ENCODE measurements at regions not wholly inside any gene's neighbourhood (a gene's known extent, or its start where the extent isn't known, plus 50 kb on each side); places are given as distances from the start of the nearest gene placed in this dataset.

DNA sequence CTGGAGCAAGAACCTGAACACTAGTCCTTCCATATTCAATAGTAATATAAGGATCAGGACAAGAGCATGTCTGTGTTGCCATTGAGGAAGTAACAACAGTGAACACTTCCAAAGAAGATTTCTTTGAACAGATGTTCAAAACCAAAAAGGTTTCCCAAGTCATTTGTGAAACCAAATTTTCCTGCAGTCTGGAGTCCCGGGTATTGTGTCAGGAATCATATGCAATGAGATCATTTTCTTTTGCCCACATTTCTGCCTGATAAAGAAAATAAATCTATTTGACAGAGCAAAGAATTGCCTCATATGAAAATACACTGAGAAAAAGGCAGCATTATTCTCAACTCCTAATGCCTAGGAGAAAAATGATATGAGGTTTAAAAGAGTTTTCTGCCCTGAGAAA is 151.7 kb downstream of the SNX18 start:
- Histone ChIP-seq H3K9me3 (ENCODE audit: control insufficient read depth in 1 of 2, low read length in 2 of 2) (peaks cover 0 to 6% of the 10 kb centered on the region in 2 donors), H3K4me3 (ENCODE audit: low read depth in 1 of 2, low read length in 2 of 2) (no peak overlapping the region), H3K4me1 (ENCODE audit: control insufficient read depth in 1 of 2, insufficient read depth in 2 of 2, low read length in 2 of 2) (peaks cover 0 to 7% of the 10 kb centered on the region in 2 donors), H3K27ac (ENCODE audit: low read length) (no peak overlapping the region), H3K27me3 (ENCODE audit: low read depth, low read length) (no peaks in the 10 kb centered on the region), H3K36me3 (ENCODE audit: control insufficient read depth in 1 of 2, insufficient read depth in 2 of 2, low read length in 2 of 2) (no peaks in the 10 kb centered on the region)

DNA sequence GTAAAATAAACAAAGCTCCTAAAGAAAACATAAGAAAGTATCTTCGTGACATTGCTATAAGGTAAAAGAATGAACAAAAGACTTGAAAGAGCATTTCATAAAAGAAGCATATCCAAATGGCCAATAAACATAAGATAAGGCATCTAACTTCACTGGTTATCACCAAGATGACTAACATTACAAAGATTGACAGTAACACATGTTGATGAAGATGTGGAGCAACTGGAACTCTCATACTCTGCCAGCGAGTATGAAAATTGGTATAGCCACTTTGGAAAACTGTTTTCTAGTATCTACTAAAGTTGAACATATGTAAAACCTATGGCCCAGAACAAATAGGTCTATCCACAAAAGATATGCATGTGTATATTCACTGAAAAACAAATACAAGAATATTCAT is 150.5 kb downstream of the SNX18 start:
- Histone ChIP-seq H3K27ac (ENCODE audit: low read length) (no peak overlapping the region), H3K9me3 (ENCODE audit: control insufficient read depth in 1 of 2, low read length in 2 of 2) (peaks cover 0 to 6% of the 10 kb centered on the region in 2 donors), H3K36me3 (ENCODE audit: control insufficient read depth in 1 of 2, insufficient read depth in 2 of 2, low read length in 2 of 2) (no peaks in the 10 kb centered on the region), H3K4me3 (ENCODE audit: low read depth in 1 of 2, low read length in 2 of 2) (no peak overlapping the region), H3K27me3 (ENCODE audit: low read depth, low read length) (no peaks in the 10 kb centered on the region), H3K4me1 (ENCODE audit: control insufficient read depth in 1 of 2, insufficient read depth in 2 of 2, low read length in 2 of 2) (peaks cover 0 to 7% of the 10 kb centered on the region in 2 donors)

DNA sequence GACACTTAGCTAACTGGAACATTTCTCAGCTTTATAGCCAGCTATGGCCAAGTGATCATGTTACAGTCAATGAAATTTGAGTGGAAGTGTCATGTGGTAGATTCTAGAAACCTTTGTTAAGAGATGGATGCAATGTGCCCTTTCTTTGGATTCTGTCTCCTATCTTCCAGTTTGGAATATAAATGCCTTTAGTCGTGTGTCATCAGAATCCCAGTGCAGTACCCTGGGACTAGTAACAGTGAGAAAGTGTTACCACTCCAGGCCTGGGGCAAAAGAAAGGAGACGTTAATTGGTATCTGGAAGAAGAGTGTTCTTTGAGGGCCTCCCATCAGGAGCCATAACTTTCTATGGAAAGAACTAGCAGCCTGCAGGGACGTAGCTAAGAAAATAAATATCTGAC is 149.6 kb downstream of the SNX18 start:
- Histone ChIP-seq H3K27ac (ENCODE audit: low read length) (no peak overlapping the region), H3K27me3 (ENCODE audit: low read depth, low read length) (no peaks in the 10 kb centered on the region), H3K36me3 (ENCODE audit: control insufficient read depth in 1 of 2, insufficient read depth in 2 of 2, low read length in 2 of 2) (no peaks in the 10 kb centered on the region), H3K4me1 (ENCODE audit: control insufficient read depth in 1 of 2, insufficient read depth in 2 of 2, low read length in 2 of 2) (peaks cover 0 to 6% of the 10 kb centered on the region in 2 donors), H3K4me3 (ENCODE audit: low read depth in 1 of 2, low read length in 2 of 2) (no peak overlapping the region), H3K9me3 (ENCODE audit: control insufficient read depth in 1 of 2, low read length in 2 of 2) (peaks cover 0 to 6% of the 10 kb centered on the region in 2 donors)

GRCh38 chr5:54663866-54664265 is 146.3 kb downstream of the SNX18 start:
- no peak overlapping the region for H3K27ac ChIP-seq (ENCODE audit: low read length)
- H3K9me3 ChIP-seq (ENCODE audit: control insufficient read depth in 1 of 2, low read length in 2 of 2): peaks cover 0 to 6% of the 10 kb centered on the region in 2 donors
- H3K4me3 ChIP-seq (ENCODE audit: low read depth in 1 of 2, low read length in 2 of 2): no peak overlapping the region
- peaks cover 0 to 5% of the 10 kb centered on the region in 2 donors for H3K4me1 ChIP-seq (ENCODE audit: control insufficient read depth in 1 of 2, insufficient read depth in 2 of 2, low read length in 2 of 2)
- H3K36me3 ChIP-seq (ENCODE audit: control insufficient read depth in 1 of 2, insufficient read depth in 2 of 2, low read length in 2 of 2): no peaks in the 10 kb centered on the region
- H3K27me3 ChIP-seq (ENCODE audit: low read depth, low read length): no peaks in the 10 kb centered on the region

DNA sequence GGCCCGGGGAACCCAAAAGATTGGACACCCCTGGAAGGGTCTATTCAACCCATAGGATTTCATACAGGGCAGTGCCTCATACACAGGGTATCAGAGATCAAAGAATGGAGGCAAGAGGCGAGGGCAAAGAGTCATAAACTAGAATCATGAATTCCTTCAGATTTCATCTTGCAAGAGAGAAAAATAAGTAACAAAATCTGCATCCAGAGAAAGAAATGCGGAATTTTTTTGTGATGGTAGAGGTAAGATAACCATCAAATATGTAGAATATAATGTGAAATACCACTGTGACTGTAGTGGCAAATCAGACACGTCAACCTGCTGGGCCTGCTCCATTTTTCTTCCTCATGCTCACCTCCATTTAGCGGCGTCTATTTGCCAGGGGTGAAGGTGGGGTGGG is 143.6 kb downstream of the SNX18 start:
- Histone ChIP-seq H3K27ac (ENCODE audit: low read length) (no peak overlapping the region), H3K4me3 (ENCODE audit: low read depth in 1 of 2, low read length in 2 of 2) (no peak overlapping the region), H3K4me1 (ENCODE audit: control insufficient read depth in 1 of 2, insufficient read depth in 2 of 2, low read length in 2 of 2) (peaks cover 3 to 10% of the 10 kb centered on the region in 2 donors), H3K9me3 (ENCODE audit: control insufficient read depth in 1 of 2, low read length in 2 of 2) (no peaks in the 10 kb centered on the region), H3K36me3 (ENCODE audit: control insufficient read depth in 1 of 2, insufficient read depth in 2 of 2, low read length in 2 of 2) (no peaks in the 10 kb centered on the region), H3K27me3 (ENCODE audit: low read depth, low read length) (no peaks in the 10 kb centered on the region)

DNA sequence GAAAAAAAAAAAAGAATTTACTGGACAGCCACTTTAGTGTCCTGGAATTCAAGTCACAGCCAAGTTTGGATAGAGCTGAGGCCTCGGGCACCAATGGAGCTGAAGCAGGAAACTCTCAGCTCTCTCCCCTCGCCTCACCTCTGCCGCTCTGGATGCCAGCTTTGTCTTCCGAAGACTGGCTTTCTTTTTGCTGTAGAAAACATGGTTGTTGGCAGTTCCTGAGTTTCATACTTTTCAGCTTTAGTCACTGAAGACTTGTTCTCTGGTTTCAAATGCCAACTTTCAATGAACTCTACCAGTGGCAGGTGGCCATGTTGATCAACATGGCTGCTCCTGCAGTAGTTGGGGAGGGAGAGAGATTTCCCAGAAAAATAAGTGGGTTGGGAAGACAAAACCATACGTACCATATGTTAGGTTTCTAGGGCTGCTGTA is 142.2 kb downstream of the SNX18 start:
- H3K9me3 ChIP-seq (ENCODE audit: control insufficient read depth in 1 of 2, low read length in 2 of 2): no peaks in the 10 kb centered on the region
- H3K4me1 ChIP-seq (ENCODE audit: control insufficient read depth in 1 of 2, insufficient read depth in 2 of 2, low read length in 2 of 2): peaks cover 6 to 14% of the 10 kb centered on the region in 2 donors
- H3K36me3 ChIP-seq (ENCODE audit: control insufficient read depth in 1 of 2, insufficient read depth in 2 of 2, low read length in 2 of 2): no peaks in the 10 kb centered on the region
- H3K27me3 ChIP-seq (ENCODE audit: low read depth, low read length): no peaks in the 10 kb centered on the region
- H3K4me3 ChIP-seq (ENCODE audit: low read depth in 1 of 2, low read length in 2 of 2): no peak overlapping the region
- H3K27ac ChIP-seq (ENCODE audit: low read length): no peak overlapping the region

DNA sequence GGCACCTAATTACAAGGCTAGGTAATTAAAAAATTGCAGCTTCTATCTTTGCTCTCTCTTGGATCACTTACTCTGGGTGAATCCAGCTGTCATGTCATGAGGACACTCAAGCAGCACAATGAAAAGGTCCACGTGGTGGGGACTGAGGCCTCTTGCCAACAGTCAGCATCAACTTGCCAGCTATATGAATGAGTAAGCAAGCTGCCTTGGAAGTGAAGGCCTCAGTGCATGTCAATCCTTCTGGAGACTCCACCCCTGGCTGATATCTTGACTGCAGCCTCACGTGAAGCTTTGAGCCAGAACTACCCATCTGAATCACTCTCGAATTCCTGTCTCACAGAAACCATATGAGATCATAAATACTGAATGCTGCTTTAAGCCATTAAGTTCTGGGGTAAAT is 140.5 kb downstream of the SNX18 start:
- Histone ChIP-seq H3K36me3 (ENCODE audit: control insufficient read depth in 1 of 2, insufficient read depth in 2 of 2, low read length in 2 of 2) (no peaks in the 10 kb centered on the region), H3K4me3 (ENCODE audit: low read depth in 1 of 2, low read length in 2 of 2) (no peak overlapping the region), H3K9me3 (ENCODE audit: control insufficient read depth in 1 of 2, low read length in 2 of 2) (no peaks in the 10 kb centered on the region), H3K27ac (ENCODE audit: low read length) (no peak overlapping the region), H3K27me3 (ENCODE audit: low read depth, low read length) (no peaks in the 10 kb centered on the region), H3K4me1 (ENCODE audit: control insufficient read depth in 1 of 2, insufficient read depth in 2 of 2, low read length in 2 of 2) (peaks cover 6 to 14% of the 10 kb centered on the region in 2 donors)

DNA sequence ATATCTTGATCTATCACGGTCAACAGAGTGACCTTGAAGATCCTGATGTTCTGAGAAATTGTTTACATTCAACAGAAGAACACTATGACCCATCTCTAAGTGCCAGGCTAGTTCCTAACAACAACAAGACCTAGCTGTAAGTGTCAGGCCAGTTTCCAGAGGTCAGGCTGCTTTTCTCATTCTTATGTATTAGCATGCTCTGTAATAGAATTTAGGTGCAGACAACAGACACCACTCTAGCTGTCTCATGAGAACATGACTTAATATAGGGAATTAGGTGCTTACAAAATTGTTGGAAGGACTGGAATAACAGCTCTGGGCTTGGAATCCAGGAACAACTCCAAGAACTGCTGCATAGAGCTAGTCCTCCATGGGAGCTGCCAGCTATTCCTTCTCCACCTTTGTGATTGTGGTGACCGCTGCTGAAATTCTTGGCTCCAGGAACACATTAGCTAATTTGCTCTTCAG is 138.7 kb downstream of the SNX18 start:
- H3K36me3 ChIP-seq (ENCODE audit: control insufficient read depth in 1 of 2, insufficient read depth in 2 of 2, low read length in 2 of 2): no peaks in the 10 kb centered on the region
- H3K27ac ChIP-seq (ENCODE audit: low read length): no peak overlapping the region
- no peaks in the 10 kb centered on the region for H3K27me3 ChIP-seq (ENCODE audit: low read depth, low read length)
- no peaks in the 10 kb centered on the region for H3K9me3 ChIP-seq (ENCODE audit: control insufficient read depth in 1 of 2, low read length in 2 of 2)
- no peak overlapping the region for H3K4me3 ChIP-seq (ENCODE audit: low read depth in 1 of 2, low read length in 2 of 2)
- H3K4me1 ChIP-seq (ENCODE audit: control insufficient read depth in 1 of 2, insufficient read depth in 2 of 2, low read length in 2 of 2): peaks cover 6 to 19% of the 10 kb centered on the region in 2 donors

GRCh38 chr5:54655761-54656160 is 138.2 kb downstream of the SNX18 start:
- Histone ChIP-seq H3K27me3 (ENCODE audit: low read depth, low read length) (no peaks in the 10 kb centered on the region), H3K4me1 (ENCODE audit: control insufficient read depth in 1 of 2, insufficient read depth in 2 of 2, low read length in 2 of 2) (peaks cover 6 to 19% of the 10 kb centered on the region in 2 donors), H3K4me3 (ENCODE audit: low read depth in 1 of 2, low read length in 2 of 2) (no peak overlapping the region), H3K9me3 (ENCODE audit: control insufficient read depth in 1 of 2, low read length in 2 of 2) (no peaks in the 10 kb centered on the region), H3K27ac (ENCODE audit: low read length) (no peak overlapping the region), H3K36me3 (ENCODE audit: control insufficient read depth in 1 of 2, insufficient read depth in 2 of 2, low read length in 2 of 2) (no peaks in the 10 kb centered on the region)

GRCh38 chr5:54655266-54655665 is 137.7 kb downstream of the SNX18 start:
- Histone ChIP-seq H3K27ac (ENCODE audit: low read length) (no peak overlapping the region), H3K4me3 (ENCODE audit: low read depth in 1 of 2, low read length in 2 of 2) (no peak overlapping the region), H3K9me3 (ENCODE audit: control insufficient read depth in 1 of 2, low read length in 2 of 2) (no peaks in the 10 kb centered on the region), H3K4me1 (ENCODE audit: control insufficient read depth in 1 of 2, insufficient read depth in 2 of 2, low read length in 2 of 2) (peaks cover 6 to 19% of the 10 kb centered on the region in 2 donors), H3K36me3 (ENCODE audit: control insufficient read depth in 1 of 2, insufficient read depth in 2 of 2, low read length in 2 of 2) (no peaks in the 10 kb centered on the region), H3K27me3 (ENCODE audit: low read depth, low read length) (no peaks in the 10 kb centered on the region)

- H3K9me3 ChIP-seq (ENCODE audit: control insufficient read depth in 1 of 2, low read length in 2 of 2): no peaks in the 10 kb centered on the region
- no peak overlapping the region for H3K4me3 ChIP-seq (ENCODE audit: low read depth in 1 of 2, low read length in 2 of 2)
- H3K27ac ChIP-seq (ENCODE audit: low read length): no peak overlapping the region
- peaks cover 6 to 13% of the 10 kb centered on the region in 2 donors for H3K4me1 ChIP-seq (ENCODE audit: control insufficient read depth in 1 of 2, insufficient read depth in 2 of 2, low read length in 2 of 2)
- no peaks in the 10 kb centered on the region for H3K27me3 ChIP-seq (ENCODE audit: low read depth, low read length)
- no peaks in the 10 kb centered on the region for H3K36me3 ChIP-seq (ENCODE audit: control insufficient read depth in 1 of 2, insufficient read depth in 2 of 2, low read length in 2 of 2)
Measured at GRCh38 chr5:54653956-54654614, 136.5 kb downstream of the SNX18 start.
